GM23338 (cell line): ENCODE measurements at regions not wholly inside any gene's neighbourhood (a gene's known extent, or its start where the extent isn't known, plus 50 kb on each side); places are given as distances from the start of the nearest gene placed in this dataset.

ENCODE experiments used
- ATAC-seq: fragments of 200-7000 bp; cut with Tn5 transposase; 3 replicates; pipeline ENCODE4 v1.9.1; 2020
- DNase-seq: peaks from one replicate; pipeline ENCODE4 v3.0.0-alpha.2; 2015; ENCODE audit warnings: low spot score
- H2AFZ ChIP-seq: fragments of 200-600 bp; sonication (generic); 2 replicates; pipeline ENCODE4 v1.8.0; 2016; ENCODE audit warnings: antibody characterized with exemption, mild to moderate bottlenecking, moderate library complexity
- H3F3A ChIP-seq: fragments of 200-600 bp; sonication (generic); replicated peaks from 2 replicates; pipeline ENCODE4 v1.8.0; 2017; ENCODE audit warnings: antibody characterized with exemption, mixed run types, low read depth
- H3K27ac ChIP-seq: fragments of 200-600 bp; sonication (generic); 2 replicates; pipeline ENCODE4 v1.6.1; 2016; ENCODE audit warnings: low read depth
- H3K27me3 ChIP-seq: fragments of 200-600 bp; sonication (generic); 2 replicates; pipeline ENCODE4 v1.8.0; 2016; ENCODE audit warnings: mild to moderate bottlenecking, mixed run types, moderate library complexity; ENCODE audit not compliant: insufficient read depth
- H3K36me3 ChIP-seq: fragments of 200-600 bp; sonication (generic); 2 replicates; pipeline ENCODE4 v1.8.0; 2016; ENCODE audit warnings: mild to moderate bottlenecking; ENCODE audit not compliant: insufficient read depth
- H3K4me1 ChIP-seq: fragments of 200-600 bp; sonication (generic); 2 replicates; pipeline ENCODE4 v1.8.0; 2016; ENCODE audit warnings: mild to moderate bottlenecking, moderate library complexity; ENCODE audit not compliant: insufficient read depth
- H3K4me2 ChIP-seq: fragments of 200-600 bp; sonication (generic); 2 replicates; pipeline ENCODE4 v1.7.1; 2017; ENCODE audit warnings: mixed run types
- H3K4me3 ChIP-seq: fragments of 200-600 bp; sonication (generic); 2 replicates; pipeline ENCODE4 v1.6.1; 2016; ENCODE audit warnings: mixed run types
- H3K79me2 ChIP-seq: fragments of 200-600 bp; sonication (generic); replicated peaks from 2 replicates; pipeline ENCODE4 v1.8.0; 2017; ENCODE audit warnings: mild to moderate bottlenecking; ENCODE audit not compliant: insufficient read depth
- H3K9me2 ChIP-seq: fragments of 200-600 bp; sonication (generic); 2 replicates; pipeline ENCODE4 v1.8.0; 2017; ENCODE audit not compliant: insufficient read depth
- H4K20me1 ChIP-seq: fragments of 200-600 bp; sonication (generic); replicated peaks from 2 replicates; pipeline ENCODE4 v1.8.0; 2017; ENCODE audit warnings: mild to moderate bottlenecking; ENCODE audit not compliant: insufficient read depth
- H3K27ac Mint-ChIP-seq: 2 replicates; pipeline ENCODE4 v1.8.0; 2020; ENCODE audit warnings: inconsistent platforms, mild to moderate bottlenecking, moderate library complexity, mixed read lengths
- H3K27me3 Mint-ChIP-seq: 3 replicates; pipeline ENCODE4 v1.8.0; 2022; ENCODE audit warnings: low read depth, mild to moderate bottlenecking, moderate library complexity, mixed read lengths, inconsistent platforms; ENCODE audit not compliant: insufficient read depth, poor library complexity
- H3K36me3 Mint-ChIP-seq: 3 replicates; pipeline ENCODE4 v1.8.0; 2021; ENCODE audit warnings: low read depth, mild to moderate bottlenecking, inconsistent platforms, moderate library complexity, mixed read lengths
- H3K4me1 Mint-ChIP-seq: 3 replicates; pipeline ENCODE4 v1.8.0; 2020; ENCODE audit warnings: mild to moderate bottlenecking, inconsistent platforms, mixed read lengths
- H3K4me3 Mint-ChIP-seq: 3 replicates; pipeline ENCODE4 v1.8.0; 2021; ENCODE audit warnings: moderate library complexity, mild to moderate bottlenecking, inconsistent platforms, mixed read lengths
- H3K9me3 Mint-ChIP-seq: 3 replicates; pipeline ENCODE4 v1.8.0; 2020; ENCODE audit warnings: moderate library complexity, mild to moderate bottlenecking, inconsistent platforms, mixed read lengths
- CREB1 ChIP-seq: fragments of 250-450 bp; sonication (Bioruptor Pico); IDR thresholded peaks from 2 replicates; pipeline ENCODE4 v1.5.0; 2020; ENCODE audit warnings: low read depth, mild to moderate bottlenecking, moderate library complexity
- EZH2 ChIP-seq: fragments of 200-600 bp; sonication (generic); IDR thresholded peaks from one replicate; pipeline ENCODE4 v1.8.0; 2017; ENCODE audit warnings: antibody characterized with exemption, mild to moderate bottlenecking, low read depth; ENCODE audit not compliant: unreplicated experiment
- EZH2phosphoT487 ChIP-seq: fragments of 200-600 bp; sonication (generic); IDR thresholded peaks from one replicate; pipeline ENCODE4 v1.8.1; 2018; ENCODE audit warnings: antibody characterized with exemption; ENCODE audit not compliant: unreplicated experiment
- ZNF331 ChIP-seq: fragments of 250-450 bp; sonication (Bioruptor Pico); IDR thresholded peaks from 2 replicates; pipeline ENCODE4 v1.5.0; 2020; ENCODE audit warnings: low read depth, mild to moderate bottlenecking, moderate library complexity
- TF ChIP-seq, protein P1 (sequence below): IDR thresholded peaks from one replicate; pipeline ENCODE4 v1.6.1; 2018; ENCODE audit warnings: antibody characterized with exemption; ENCODE audit not compliant: unreplicated experiment
- TF ChIP-seq, protein P2 (sequence below): IDR thresholded peaks from 2 replicates; pipeline ENCODE4 v1.6.1; 2016; ENCODE audit warnings: antibody characterized with exemption
- TF ChIP-seq, protein P3 (sequence below), 2 experiments: fragments of 200-600 bp in 1 of 2; sonication (generic) in 1 of 2; conservative IDR thresholded peaks; 2 replicates each; pipeline versions ENCODE4 v1.5.1 to v1.6.1; 2016 to 2017; ENCODE audit warnings: antibody characterized with exemption in 2 of 2, low read depth in 2 of 2, mild to moderate bottlenecking in 2 of 2, moderate library complexity in 1 of 2

DNA sequence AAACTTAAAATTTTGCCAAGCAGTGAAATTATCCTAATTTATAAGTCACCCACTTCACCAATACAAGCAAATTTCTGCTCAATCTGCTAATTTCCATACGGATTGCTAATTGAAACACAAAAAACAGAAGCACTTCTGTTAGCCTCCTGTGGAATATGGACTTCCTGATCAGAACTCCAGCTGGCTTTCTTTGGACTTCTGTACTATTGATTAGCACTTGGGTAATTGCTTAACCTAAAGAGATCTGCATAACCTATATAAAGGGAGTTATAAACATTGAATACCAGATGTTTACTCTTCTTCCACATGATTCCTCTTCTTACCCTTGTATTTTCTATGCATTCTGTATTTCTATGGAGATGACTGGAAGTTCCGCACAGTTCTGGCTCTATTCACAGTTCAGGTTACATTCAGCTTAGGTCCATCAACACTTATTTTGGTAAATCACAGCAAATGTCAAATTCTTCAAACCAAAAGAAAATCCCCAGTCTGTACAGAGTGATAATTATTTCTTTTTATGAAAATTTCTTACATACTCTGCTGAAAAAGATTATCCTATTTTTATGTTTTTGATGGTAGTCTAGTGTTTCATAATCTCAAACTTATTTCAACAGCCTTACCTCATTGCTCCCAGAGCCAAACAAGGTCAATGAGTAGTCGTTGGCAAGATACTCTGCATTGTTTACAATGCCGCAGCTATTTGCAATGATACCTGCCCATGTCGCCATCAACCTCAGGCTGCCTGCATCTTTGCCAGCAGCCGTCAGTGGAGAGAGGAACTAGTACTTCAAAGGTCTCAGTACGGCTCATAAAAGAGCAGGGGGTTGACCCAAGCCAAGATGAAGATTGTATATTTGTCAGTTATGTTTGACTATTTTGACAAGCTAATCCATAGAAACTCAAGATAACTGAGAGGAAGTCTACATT, 225.6 kb downstream of the AHR start:
- Histone ChIP-seq H3K4me2 (no peak overlapping the region), H3K27ac (no peak overlapping the region), H2AFZ (0 out of 2 replicates have a peak overlapping the region, but pooled peaks have one; percentile 35), H3K27me3 (no peaks in the 10 kb centered on the region), H3K9me2 (no peaks in the 10 kb centered on the region), H3K36me3 (no peaks in the 10 kb centered on the region), H3K79me2 (no peaks in the 10 kb centered on the region), H3F3A (no peaks in the 10 kb centered on the region), H4K20me1 (no peaks in the 10 kb centered on the region), H3K4me1 (no peaks in the 10 kb centered on the region), H3K4me3 (no peak overlapping the region)
- ATAC-seq (no peak), DNase-seq (peak; percentile 9)
- TF ChIP-seq EZH2, result no peak
- no peak for TF ChIP-seq ZNF331
- TF ChIP-seq, protein P1, sequence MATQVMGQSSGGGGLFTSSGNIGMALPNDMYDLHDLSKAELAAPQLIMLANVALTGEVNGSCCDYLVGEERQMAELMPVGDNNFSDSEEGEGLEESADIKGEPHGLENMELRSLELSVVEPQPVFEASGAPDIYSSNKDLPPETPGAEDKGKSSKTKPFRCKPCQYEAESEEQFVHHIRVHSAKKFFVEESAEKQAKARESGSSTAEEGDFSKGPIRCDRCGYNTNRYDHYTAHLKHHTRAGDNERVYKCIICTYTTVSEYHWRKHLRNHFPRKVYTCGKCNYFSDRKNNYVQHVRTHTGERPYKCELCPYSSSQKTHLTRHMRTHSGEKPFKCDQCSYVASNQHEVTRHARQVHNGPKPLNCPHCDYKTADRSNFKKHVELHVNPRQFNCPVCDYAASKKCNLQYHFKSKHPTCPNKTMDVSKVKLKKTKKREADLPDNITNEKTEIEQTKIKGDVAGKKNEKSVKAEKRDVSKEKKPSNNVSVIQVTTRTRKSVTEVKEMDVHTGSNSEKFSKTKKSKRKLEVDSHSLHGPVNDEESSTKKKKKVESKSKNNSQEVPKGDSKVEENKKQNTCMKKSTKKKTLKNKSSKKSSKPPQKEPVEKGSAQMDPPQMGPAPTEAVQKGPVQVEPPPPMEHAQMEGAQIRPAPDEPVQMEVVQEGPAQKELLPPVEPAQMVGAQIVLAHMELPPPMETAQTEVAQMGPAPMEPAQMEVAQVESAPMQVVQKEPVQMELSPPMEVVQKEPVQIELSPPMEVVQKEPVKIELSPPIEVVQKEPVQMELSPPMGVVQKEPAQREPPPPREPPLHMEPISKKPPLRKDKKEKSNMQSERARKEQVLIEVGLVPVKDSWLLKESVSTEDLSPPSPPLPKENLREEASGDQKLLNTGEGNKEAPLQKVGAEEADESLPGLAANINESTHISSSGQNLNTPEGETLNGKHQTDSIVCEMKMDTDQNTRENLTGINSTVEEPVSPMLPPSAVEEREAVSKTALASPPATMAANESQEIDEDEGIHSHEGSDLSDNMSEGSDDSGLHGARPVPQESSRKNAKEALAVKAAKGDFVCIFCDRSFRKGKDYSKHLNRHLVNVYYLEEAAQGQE, result no peak
- Mint-ChIP-seq H3K9me3 (no peaks in the 10 kb centered on the region; the same call in 2 of the 3 replicates), H3K27ac (no peak overlapping the region), H3K4me3 (no peak overlapping the region), H3K36me3 (no peaks in the 10 kb centered on the region), H3K27me3 (no peaks in the 10 kb centered on the region), H3K4me1 (0 out of 3 replicates have a peak, but pooled peaks cover 3% of the 10 kb centered on the region)

DNA sequence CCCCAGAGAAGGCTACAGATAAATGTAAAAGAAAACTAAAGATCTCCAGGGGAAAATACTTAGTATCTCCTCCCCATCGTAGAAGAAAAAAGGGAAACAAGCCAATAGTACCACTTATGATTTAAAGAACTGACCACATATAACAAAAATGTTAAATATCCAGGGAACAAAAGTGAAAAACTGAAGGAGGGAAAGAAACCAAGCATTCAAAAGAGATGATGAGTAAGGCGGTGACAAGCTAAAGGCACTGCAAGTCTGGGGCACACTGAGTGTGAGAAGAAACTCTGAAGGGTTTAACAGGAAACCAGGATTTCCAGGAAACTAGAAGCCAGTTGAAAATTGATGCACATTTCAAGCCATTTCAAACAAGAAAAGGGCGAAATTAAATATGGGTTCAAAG, 226.3 kb downstream of the AHR start:
- Histone ChIP-seq H2AFZ (0 out of 2 replicates have a peak overlapping the region, but pooled peaks have one; percentile 35), H3F3A (no peaks in the 10 kb centered on the region), H3K79me2 (no peaks in the 10 kb centered on the region), H4K20me1 (no peaks in the 10 kb centered on the region), H3K27ac (no peak overlapping the region), H3K4me3 (no peak overlapping the region), H3K4me1 (0 out of 2 replicates have a peak, but pooled peaks cover 1% of the 10 kb centered on the region), H3K36me3 (no peaks in the 10 kb centered on the region), H3K9me2 (no peaks in the 10 kb centered on the region), H3K4me2 (no peak overlapping the region), H3K27me3 (no peaks in the 10 kb centered on the region)
- H3K27ac Mint-ChIP-seq, result no peak overlapping the region
- no peaks in the 10 kb centered on the region for H3K27me3 Mint-ChIP-seq
- ATAC-seq (no peak), DNase-seq (no peak)
- H3K4me1 Mint-ChIP-seq, result 0 out of 3 replicates have a peak, but pooled peaks cover 3% of the 10 kb centered on the region
- H3K9me3 Mint-ChIP-seq, result no peaks in the 10 kb centered on the region; the same call in 2 of the 3 replicates
- H3K4me3 Mint-ChIP-seq, result no peak overlapping the region
- H3K36me3 Mint-ChIP-seq, result no peaks in the 10 kb centered on the region
- no peak for TF ChIP-seq CREB1
- no peak for TF ChIP-seq EZH2phosphoT487
- TF ChIP-seq, protein P2, sequence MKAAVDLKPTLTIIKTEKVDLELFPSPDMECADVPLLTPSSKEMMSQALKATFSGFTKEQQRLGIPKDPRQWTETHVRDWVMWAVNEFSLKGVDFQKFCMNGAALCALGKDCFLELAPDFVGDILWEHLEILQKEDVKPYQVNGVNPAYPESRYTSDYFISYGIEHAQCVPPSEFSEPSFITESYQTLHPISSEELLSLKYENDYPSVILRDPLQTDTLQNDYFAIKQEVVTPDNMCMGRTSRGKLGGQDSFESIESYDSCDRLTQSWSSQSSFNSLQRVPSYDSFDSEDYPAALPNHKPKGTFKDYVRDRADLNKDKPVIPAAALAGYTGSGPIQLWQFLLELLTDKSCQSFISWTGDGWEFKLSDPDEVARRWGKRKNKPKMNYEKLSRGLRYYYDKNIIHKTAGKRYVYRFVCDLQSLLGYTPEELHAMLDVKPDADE, result no peak
- TF ChIP-seq, protein P3, sequence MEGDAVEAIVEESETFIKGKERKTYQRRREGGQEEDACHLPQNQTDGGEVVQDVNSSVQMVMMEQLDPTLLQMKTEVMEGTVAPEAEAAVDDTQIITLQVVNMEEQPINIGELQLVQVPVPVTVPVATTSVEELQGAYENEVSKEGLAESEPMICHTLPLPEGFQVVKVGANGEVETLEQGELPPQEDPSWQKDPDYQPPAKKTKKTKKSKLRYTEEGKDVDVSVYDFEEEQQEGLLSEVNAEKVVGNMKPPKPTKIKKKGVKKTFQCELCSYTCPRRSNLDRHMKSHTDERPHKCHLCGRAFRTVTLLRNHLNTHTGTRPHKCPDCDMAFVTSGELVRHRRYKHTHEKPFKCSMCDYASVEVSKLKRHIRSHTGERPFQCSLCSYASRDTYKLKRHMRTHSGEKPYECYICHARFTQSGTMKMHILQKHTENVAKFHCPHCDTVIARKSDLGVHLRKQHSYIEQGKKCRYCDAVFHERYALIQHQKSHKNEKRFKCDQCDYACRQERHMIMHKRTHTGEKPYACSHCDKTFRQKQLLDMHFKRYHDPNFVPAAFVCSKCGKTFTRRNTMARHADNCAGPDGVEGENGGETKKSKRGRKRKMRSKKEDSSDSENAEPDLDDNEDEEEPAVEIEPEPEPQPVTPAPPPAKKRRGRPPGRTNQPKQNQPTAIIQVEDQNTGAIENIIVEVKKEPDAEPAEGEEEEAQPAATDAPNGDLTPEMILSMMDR (conservative IDR thresholded peaks at IDR 0.05; ENCODE audit: low read depth in 2 of 2), result no peak
